ENCODE measurements at regions not wholly inside any gene's neighbourhood (a gene's known extent, or its start where the extent isn't known, plus 50 kb on each side); places are given as distances from the start of the nearest gene placed in this dataset.

DNA sequence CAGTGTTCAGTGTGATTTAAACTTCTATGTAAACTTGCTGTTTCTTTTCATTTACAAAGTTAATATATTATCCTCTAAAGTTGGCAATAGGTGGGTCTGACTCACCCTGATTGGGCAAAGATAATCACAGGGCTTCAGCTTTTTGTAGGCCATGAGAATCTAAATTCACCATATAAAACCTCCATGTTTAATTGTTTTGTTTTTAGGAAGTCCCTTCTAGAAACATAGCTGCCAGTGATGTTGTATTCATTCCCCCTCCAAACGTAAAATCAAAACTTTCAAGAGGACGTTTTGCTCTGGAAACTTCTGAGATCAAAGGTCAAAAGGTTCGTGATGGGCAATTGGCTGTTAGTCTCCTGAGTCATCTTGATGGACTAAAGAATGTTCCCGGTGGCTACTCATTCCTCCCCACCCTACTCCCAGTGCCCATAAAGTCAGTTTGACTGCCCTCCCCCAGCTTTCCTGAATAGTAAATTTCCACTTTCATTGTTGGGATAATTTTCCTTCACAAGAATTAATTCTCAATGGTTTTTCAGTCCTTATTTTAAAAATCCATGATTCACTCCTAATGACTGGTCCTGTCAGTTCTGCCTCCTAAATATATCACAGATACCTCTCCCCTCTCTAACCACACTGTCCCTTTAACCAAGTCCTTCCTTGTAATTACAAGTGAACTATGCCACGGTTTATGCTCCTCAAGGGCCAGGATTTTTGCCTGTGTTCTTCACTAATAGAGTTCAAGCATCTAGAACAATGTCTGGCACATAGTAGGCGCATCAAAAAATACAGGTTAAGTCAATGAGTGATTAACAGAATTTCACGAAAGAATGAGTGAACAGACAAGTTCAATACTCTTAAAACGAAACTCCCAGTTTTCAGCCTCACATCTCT, 164.4 kb upstream of the VRK2 start:
- no peak for DNase-seq (ENCODE audit: low read depth in 2 of 2)

DNA sequence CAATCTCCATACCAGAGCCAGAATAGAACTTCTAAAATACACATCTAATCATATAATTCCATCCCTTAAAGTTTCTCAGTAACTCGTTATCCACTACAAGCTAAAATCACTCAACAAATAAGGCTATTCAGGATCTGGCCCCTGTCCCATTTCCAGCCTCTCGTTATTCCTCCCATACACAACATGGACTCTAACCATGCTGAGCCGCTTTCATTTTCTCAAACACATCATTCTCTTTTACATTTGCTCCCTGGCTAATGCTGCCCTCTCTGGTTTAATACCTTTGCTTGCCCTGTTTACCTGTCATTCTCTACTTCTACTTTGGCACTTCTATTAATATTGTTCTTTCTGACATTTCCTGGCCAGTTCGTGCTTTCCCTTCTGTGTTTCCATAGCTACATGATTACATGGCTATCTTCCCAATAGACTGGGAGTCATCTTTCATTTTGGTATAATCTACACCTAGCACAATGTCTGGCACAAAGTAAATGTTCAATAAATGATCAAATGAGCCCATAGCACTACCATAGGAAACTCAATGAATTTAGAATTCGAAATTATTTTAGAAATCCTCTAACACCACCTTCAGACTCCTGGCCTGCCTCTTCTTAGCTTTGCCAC, 163.6 kb upstream of the VRK2 start:
- DNase-seq (ENCODE audit: low read depth in 2 of 2), result no peak

GRCh38 chr2:57884281-57884680, 162.3 kb upstream of the VRK2 start:
- no peak for DNase-seq (ENCODE audit: low read depth in 2 of 2)

DNA sequence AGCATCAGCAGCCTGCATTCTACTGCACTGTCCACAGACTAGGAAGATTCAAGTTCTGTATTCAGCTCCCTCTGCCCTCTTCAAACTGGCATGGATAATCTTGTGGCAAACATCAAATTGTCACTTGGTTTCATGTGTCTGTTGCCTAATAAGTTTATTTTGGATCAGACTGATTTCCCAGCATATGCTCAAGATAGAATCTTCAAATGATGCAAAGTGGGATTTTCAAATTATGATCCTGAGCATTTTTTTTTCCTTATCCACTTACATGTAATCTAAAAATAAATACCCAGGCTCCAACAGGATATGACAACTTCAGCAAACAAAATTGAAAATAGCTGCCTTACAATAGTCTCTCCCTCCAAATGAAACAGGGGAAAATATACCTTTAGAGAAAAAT, 160.9 kb upstream of the VRK2 start:
- DNase-seq (ENCODE audit: low read depth in 2 of 2), result no peak

DNA sequence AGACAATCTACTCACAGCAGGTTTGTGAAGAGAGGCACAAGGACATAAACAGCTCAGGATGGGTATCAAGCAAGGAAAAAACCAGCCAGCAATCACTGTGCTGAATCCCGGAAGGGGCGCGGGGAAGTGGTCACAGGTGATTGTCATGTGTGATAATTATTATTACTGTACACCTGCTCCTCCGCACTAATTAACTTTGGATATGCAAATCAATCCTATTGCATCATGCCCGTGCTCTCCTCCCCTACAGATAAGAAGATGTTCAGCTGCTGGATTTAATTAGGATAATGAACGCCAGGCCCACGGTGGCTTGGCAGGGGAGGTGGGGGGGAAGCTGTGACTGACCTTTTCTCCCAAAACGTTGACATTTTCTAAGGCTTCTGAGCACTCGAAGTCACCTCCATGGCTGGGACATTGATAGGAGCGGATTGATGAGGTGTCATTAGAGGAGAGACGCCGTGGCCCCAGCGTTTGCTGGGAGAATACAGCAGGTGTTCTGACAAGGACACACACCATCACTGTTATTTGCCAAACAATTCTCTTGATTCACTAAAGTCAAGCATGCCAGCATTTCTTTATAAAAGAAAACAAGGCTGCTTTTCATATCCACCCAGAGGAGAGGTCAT, 160.3 kb upstream of the VRK2 start:
- no peak for DNase-seq (ENCODE audit: low read depth in 2 of 2)

DNA sequence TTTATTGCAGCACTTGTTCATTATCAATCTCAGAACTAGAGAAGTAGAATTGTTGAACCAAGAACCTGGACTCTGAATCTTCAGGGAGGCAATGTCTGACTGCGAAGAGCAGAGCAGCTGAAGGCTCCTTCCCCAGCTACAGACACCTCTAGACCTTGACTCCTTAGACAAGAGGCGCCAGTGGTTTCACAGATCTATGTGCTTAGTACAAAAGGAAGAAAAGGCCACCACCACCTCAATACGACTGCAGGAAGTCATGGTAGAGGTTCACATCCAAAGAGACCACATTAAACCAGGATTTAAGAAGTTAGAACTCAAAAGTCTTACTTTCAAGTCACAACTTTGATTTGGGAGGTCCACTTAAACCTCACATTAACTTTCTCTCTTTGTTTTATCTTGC, 158.1 kb upstream of the VRK2 start:
- no peak for DNase-seq (ENCODE audit: low read depth in 2 of 2)

DNA sequence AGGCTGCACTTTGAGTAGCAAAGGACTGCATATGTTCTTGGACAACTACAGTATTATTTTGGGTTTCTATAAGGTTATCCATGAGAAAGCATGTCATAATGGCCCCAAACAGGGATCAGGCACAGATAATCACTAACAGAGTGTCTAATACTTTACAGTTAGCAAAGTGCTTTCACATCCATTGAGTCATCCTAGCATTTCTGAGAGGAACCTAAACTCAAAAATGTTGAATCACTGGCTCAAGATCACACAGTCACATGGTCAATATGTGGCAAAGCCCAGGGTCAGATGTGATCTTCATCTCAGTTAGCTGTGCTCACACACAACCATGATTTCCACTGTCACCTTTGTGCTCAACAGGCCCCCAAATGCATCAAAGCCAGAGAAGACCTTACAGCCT, 156.1 kb upstream of the VRK2 start:
- DNase-seq (ENCODE audit: low read depth in 2 of 2), result no peak

- no peak for DNase-seq (ENCODE audit: low read depth in 2 of 2)
These were observed 155.4 kb upstream of the VRK2 start for GRCh38 chr2:57891086-57891712.

- DNase-seq (ENCODE audit: low read depth in 2 of 2), result no peak
These were observed 153.7 kb upstream of the VRK2 start for GRCh38 chr2:57892920-57893319.

GRCh38 chr2:57893347-57893746, 153.3 kb upstream of the VRK2 start:
- no peak for DNase-seq (ENCODE audit: low read depth in 2 of 2)

DNA sequence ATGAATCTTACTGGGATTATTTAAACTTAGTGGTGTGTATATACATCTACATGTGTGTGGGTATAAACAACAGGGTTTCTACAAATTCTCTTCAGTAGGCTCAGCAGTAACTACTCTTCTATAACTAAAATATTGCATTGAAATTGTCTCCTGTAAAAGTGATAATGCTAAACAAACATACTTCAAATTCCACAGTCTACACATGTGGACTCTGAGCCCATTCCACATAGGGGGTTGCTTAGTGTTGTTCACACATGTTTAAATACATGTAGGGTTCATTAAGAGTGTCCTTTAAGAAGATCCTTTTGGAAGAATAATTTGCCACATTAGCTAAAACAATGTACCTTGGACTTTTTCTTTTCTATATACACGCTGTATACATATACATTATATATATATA, 152.8 kb upstream of the VRK2 start:
- DNase-seq (ENCODE audit: low read depth in 2 of 2), result no peak

GRCh38 chr2:57894381-57894780, 152.2 kb upstream of the VRK2 start:
- DNase-seq (ENCODE audit: low read depth in 2 of 2), result no peak

DNA sequence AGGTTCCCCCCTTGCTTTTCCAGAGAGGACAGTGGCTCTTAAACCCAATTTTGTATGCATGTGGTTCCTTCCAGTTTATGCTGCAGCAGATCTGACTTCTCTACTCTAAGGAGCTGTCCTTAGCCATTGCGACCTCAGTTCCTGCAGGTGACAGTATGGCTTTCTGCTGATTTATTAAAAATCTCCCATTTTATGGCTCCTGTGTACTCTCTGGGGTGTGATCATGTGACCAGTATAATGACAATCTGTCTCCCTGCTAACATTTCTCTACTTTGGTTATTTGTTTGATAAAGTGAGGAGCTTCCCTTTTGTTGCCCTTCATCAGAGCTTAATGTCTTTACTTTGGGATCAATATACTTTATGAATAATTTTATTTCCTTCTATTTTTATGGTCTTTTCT, 148.7 kb upstream of the VRK2 start:
- DNase-seq (ENCODE audit: low read depth in 2 of 2), result no peak

DNA sequence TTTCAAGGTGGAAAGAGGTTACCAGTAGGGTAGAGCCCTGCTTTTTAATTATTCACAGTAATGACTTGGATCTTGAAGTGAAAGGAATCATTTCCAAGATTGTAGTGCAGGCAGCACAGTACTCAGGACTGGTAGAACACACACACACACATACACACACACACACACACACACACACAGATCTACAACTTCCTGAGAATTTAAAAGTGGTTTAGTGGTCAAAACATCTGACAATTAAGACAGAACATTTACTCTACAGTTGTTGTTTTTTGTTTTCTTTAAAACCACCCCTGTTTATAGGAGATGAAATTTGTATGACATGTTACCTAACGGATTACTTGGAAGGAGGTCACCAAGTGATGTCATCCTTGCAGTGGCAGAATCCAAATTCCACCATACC, 146.7 kb upstream of the VRK2 start:
- DNase-seq (ENCODE audit: low read depth in 2 of 2), result no peak

- no peak for DNase-seq (ENCODE audit: low read depth in 2 of 2)
These were observed 144.0 kb upstream of the VRK2 start for GRCh38 chr2:57902578-57902977.

DNA sequence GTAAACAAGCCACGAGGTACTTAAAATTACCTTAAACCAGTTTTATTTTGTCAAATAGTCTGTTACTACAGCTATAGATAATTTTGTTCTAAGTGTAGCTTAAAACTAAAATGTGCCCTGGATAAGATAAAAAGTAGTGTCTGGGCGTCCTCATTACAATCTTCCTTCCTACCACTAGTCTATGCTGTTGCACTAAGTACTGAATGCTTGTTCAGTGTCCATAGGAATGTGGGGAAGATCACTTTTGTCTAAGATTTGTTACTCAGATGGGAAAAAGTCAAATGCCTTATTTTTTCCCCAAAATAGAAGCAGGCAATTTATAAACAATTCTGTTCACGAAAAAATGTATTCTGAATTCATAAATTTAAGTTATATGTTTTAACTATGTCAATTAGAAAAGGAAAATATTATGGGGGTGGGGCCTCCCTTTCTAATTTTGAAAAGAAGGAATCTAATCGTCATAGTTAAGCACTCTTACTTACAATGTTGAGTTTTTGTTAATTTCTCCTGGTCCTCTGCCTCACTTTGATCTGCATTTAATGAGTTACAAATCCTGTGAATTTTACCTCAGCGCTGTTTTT, 140.4 kb upstream of the VRK2 start:
- no peak for DNase-seq (ENCODE audit: low read depth in 2 of 2)

DNA sequence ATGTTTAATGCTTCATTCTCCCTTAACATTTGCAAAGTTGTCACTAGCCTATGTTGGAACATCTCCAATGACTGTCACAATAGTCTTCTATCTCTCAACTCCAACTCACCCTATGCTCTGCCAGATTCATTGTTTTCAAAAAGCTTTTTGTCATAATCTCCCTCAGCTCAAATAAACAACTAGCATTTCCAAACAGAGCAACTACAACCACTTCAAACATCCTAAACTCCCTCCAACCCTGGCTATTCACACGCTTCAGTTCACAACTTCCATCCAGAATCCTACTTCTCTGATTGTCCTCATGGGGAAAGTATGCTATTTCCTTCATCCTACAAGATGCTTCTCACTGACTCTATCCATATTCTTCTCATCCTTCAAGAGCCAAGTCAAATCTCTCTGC, 139.2 kb upstream of the VRK2 start:
- DNase-seq (ENCODE audit: low read depth in 2 of 2), result no peak

GRCh38 chr2:57908736-57909161, 137.9 kb upstream of the VRK2 start:
- no peak for DNase-seq (ENCODE audit: low read depth in 2 of 2)

DNA sequence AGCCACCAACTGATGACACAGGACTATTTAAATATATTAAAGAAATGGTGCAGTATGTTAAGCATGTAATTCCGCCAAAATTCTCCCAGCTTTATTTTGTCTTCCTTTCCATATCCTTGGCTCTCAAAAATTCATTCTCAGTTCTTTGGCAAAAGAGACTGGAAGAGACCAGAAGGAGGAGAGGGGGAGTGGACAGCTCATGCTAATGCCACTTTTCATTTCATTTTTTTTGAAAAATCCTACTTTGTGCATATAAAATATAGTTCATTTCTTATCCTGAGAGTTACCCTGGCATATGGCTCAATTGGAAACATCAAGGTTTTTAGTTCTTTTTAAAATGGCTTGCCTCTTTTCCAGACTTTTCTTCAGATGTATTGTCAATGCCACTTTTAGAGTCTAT, 128.5 kb upstream of the VRK2 start:
- no peak for DNase-seq (ENCODE audit: low read depth in 2 of 2)

- DNase-seq (ENCODE audit: low read depth in 2 of 2), result no peak
These were observed 126.2 kb upstream of the VRK2 start for GRCh38 chr2:57920342-57920939.

DNA sequence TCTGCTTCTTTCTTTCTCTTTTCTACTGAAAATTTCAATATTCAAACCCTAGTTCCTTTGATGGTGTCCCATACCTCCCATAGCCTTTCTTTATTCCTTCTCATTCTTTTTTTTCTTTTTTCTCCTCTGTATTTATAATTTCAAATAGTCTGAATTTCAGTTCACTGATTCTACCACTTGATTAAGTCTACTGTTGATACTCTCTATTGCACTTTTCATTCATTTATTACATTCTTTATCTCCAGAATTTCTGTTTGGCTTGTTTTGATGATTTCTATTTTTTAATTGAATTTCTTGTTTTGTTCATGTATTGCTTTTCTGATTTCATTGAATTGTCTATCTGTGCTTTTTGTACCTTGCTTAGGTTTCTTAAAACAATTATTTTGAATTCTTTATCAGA, 111.9 kb upstream of the VRK2 start:
- DNase-seq (ENCODE audit: low read depth in 2 of 2), result no peak

- DNase-seq (ENCODE audit: low read depth in 2 of 2), result no peak
These were observed 110.4 kb upstream of the VRK2 start for GRCh38 chr2:57936216-57936615.
